Duodenal mucosa (tissue), 2 donors: ENCODE measurements at regions not wholly inside any gene's neighbourhood (a gene's known extent, or its start where the extent isn't known, plus 50 kb on each side); places are given as distances from the start of the nearest gene placed in this dataset.

Experiments used
- H3K27ac ChIP-seq: one replicate; pipeline ENCODE4 v1.7.0; 2013; ENCODE audit warnings: low read depth, low read length
- H3K27me3 ChIP-seq, 2 donors: one replicate each; pipeline ENCODE4 v1.7.0; 2013; ENCODE audit warnings: low read length in 2 of 2, control low read depth in 1 of 2; ENCODE audit not compliant: insufficient read depth in 2 of 2, control insufficient read depth in 1 of 2
- H3K36me3 ChIP-seq, 2 donors: one replicate each; pipeline ENCODE4 v1.7.0; 2013; ENCODE audit warnings: low read length in 2 of 2, control low read depth in 1 of 2; ENCODE audit not compliant: insufficient read depth in 2 of 2, control insufficient read depth in 1 of 2
- H3K4me1 ChIP-seq, 2 donors: one replicate each; pipeline ENCODE4 v1.7.0; 2013; ENCODE audit warnings: low read length in 2 of 2, control low read depth in 1 of 2; ENCODE audit not compliant: insufficient read depth in 2 of 2, control insufficient read depth in 1 of 2
- H3K4me3 ChIP-seq, 2 donors: one replicate each; pipeline ENCODE4 v1.7.0; 2013; ENCODE audit warnings: low read length in 2 of 2, low read depth in 1 of 2
- H3K9ac ChIP-seq, 2 donors: one replicate each; pipeline ENCODE4 v1.7.0; 2013; ENCODE audit warnings: low read length in 2 of 2, low read depth in 1 of 2
- H3K9me3 ChIP-seq, 2 donors: one replicate each; pipeline ENCODE4 v1.7.0; 2013; ENCODE audit warnings: low read length in 2 of 2, control low read depth in 1 of 2; ENCODE audit not compliant: control insufficient read depth in 1 of 2

DNA sequence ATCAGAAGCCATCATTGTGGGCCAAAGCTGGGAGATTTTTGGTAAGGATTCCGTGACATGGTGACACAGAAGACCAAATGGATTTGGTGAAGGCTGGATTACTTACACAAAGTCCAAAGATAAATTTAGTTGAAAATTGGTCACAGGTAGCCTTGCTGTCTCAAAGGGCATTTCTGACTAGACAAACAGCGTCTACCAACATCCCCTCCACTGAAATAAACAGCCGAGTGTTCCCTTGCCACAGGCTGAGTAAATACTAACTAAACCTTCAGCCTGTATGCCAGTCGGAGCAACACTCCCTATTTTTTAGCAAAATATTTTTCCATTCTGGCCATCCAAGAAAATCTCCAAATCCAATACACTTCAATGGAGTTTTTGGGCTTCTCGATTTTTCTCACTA lies 279.9 kb upstream of the CITED2 start:
- peaks cover 9 to 26% of the 10 kb centered on the region in 2 donors for H3K4me1 ChIP-seq
- H3K4me3 ChIP-seq: peak overlapping the region in 1 of 2 donors; percentile 38
- H3K36me3 ChIP-seq: no peaks in the 10 kb centered on the region
- H3K27ac ChIP-seq: no peak overlapping the region
- no peaks in the 10 kb centered on the region for H3K9me3 ChIP-seq
- H3K27me3 ChIP-seq: no peaks in the 10 kb centered on the region
- H3K9ac ChIP-seq: peak overlapping the region in 1 of 2 donors; percentile 33

DNA sequence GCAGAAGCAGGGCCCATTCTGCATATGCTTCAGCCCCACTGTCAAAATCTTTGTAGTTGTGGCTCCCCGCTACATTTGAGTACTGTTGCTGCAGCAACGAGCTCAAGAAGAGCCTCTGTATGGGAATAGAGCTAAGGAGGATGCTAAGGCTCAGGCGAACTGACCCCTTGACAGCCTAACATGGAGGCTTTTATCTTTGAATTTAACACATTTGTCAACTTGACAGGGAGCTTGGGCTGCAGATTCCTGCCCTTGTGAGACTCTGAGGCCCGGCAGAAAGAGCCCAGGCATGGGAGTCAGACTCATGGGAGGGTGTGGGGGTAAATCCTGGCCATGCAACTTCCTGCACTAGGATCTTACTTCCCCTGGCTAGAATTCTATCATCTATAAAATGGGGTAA lies 278.7 kb upstream of the CITED2 start:
- Histone ChIP-seq H3K9me3 (no peaks in the 10 kb centered on the region), H3K27me3 (no peaks in the 10 kb centered on the region), H3K4me1 (peaks cover 9 to 26% of the 10 kb centered on the region in 2 donors), H3K9ac (no peak overlapping the region), H3K27ac (no peak overlapping the region), H3K36me3 (no peaks in the 10 kb centered on the region), H3K4me3 (no peak overlapping the region)

DNA sequence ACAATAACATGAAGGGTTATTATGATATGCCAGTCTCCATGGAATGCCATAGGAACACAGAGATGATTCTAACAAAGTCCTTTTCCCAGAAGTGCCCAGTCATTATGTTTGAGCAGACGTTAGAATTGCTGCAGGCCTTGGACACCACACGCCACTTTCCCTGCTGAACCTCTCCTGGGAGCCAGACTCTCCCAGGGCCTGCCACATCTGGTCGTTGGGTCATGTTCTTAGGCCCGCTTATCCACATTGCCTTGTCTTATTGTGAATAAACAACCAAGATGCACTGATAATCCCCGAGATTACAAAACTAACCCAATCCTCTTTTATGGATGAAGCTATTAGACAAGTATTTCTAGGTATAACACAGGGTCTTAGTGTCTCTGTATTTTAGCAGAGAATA lies 276.5 kb upstream of the CITED2 start:
- Histone ChIP-seq H3K36me3 (no peaks in the 10 kb centered on the region), H3K9ac (no peak overlapping the region), H3K27ac (no peak overlapping the region), H3K4me1 (peaks cover 9 to 23% of the 10 kb centered on the region in 2 donors), H3K9me3 (no peaks in the 10 kb centered on the region), H3K4me3 (no peak overlapping the region), H3K27me3 (no peaks in the 10 kb centered on the region)

DNA sequence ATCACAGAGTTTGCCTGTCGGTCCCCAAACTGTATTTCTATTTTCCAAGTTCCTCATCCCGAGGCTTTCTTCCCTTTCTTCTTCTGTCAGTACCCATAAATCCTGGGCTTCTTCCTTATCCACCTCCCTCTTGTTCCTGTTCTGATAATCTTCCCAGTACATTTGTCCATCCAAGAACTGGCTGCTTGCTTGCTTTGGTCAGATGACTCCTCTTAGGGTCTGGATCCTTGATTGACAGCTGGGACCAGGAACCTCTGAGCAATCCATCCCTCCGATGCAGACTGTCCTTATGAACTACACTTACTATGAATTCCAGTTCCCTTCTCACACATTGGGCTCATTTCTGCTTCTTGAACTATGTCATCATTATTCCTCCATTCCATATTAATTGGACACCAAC lies 275.3 kb upstream of the CITED2 start:
- Histone ChIP-seq H3K9ac (no peak overlapping the region), H3K27ac (no peak overlapping the region), H3K4me3 (no peak overlapping the region), H3K36me3 (no peaks in the 10 kb centered on the region), H3K27me3 (no peaks in the 10 kb centered on the region), H3K4me1 (peaks cover 0 to 11% of the 10 kb centered on the region in 2 donors), H3K9me3 (no peaks in the 10 kb centered on the region)

DNA sequence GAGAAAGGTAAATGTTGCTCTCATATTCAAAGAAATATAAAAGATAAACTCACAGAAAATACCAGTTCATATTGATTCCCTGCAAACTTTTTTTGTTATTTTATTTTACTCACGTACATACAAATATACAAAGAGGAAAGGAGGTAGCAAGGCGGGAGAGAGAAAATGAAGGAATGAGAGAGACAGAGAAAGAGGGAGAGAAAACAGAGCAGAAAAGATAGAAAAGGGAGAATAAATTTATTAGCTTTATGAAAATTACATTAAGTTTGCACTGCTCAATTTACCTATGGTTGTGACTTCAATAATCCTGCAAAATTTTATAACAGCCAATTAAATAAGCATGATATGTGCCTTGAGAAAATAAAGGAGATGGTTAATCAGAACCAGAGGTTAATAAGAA lies 274.7 kb upstream of the CITED2 start:
- Histone ChIP-seq H3K9me3 (no peaks in the 10 kb centered on the region), H3K4me3 (no peak overlapping the region), H3K27me3 (no peaks in the 10 kb centered on the region), H3K27ac (no peak overlapping the region), H3K9ac (no peak overlapping the region), H3K4me1 (peaks cover 0 to 6% of the 10 kb centered on the region in 2 donors), H3K36me3 (no peaks in the 10 kb centered on the region)

DNA sequence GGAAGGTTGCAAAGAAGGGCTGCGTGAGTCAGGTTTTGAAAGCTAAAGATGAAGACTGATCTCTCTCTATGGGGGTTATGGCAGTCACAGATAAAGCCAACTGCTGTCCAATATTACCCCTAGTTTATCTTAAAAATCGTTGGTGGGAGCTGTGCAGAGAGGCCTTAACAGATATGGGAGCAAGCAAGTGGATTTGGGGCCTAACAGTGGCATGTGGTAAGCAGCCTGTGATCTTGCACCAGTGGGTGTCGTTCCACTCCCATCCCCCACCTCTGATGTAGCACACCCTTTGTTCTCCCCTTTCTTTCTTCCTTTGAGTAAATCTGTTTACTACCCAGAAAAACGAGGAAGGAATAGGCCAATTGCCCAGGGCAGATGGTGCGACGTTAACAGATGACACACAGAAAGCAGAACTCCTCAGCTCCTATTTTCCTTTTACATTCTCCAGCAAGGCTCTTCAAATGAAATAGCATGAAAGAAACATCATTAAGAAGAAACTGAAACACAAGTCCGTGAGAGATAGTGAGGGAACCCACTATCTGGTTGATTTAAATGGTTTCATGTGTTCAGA lies 274.1 kb upstream of the CITED2 start:
- H3K27ac ChIP-seq: no peak overlapping the region
- no peak overlapping the region for H3K9ac ChIP-seq
- H3K36me3 ChIP-seq: no peaks in the 10 kb centered on the region
- no peaks in the 10 kb centered on the region for H3K9me3 ChIP-seq
- peaks cover 0 to 7% of the 10 kb centered on the region in 2 donors for H3K4me1 ChIP-seq
- H3K4me3 ChIP-seq: no peak overlapping the region
- no peaks in the 10 kb centered on the region for H3K27me3 ChIP-seq

DNA sequence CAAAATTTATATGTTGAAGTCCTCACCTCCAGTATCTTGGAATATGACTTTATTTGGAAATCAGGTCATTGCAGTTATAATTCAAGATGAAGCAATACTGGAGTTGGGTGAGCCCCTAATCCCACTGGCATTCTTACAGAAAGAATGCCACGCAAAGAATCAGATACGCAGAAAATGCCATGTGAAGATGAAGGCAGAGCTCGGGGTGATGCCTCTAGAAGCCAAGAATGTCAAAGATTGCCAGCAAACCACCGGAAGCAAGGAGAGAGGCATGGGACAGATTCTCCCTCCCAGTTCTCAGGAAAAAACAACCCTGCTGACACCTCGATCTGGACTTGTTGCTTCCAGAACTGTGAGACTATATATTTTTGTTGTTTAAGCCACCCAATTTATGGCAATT lies 273.4 kb upstream of the CITED2 start:
- no peak overlapping the region for H3K4me3 ChIP-seq
- no peaks in the 10 kb centered on the region for H3K27me3 ChIP-seq
- H3K4me1 ChIP-seq: peaks cover 0 to 7% of the 10 kb centered on the region in 2 donors
- H3K9me3 ChIP-seq: no peaks in the 10 kb centered on the region
- no peak overlapping the region for H3K27ac ChIP-seq
- H3K36me3 ChIP-seq: no peaks in the 10 kb centered on the region
- no peak overlapping the region for H3K9ac ChIP-seq

DNA sequence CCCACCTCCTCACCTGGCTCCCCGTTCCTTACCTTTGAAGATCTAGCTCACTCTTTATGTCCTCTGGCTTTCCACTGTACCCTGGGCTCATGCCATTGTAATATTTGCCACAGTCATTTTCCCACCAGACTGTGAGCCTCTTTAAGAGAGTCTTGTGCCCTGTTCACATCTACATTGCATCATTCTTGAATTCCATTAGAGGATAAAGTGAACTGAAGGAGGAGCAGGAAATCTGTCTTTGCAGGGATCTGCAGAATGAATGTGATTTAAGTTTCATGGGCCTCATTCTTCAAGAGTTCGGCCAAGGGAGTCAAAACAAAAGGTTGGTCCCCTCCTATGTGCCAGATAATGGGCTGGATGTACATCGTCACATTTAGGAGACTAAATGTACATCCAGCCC lies 272.6 kb upstream of the CITED2 start:
- Histone ChIP-seq H3K9ac (no peak overlapping the region), H3K27me3 (no peaks in the 10 kb centered on the region), H3K9me3 (no peaks in the 10 kb centered on the region), H3K27ac (no peak overlapping the region), H3K36me3 (no peaks in the 10 kb centered on the region), H3K4me1 (peaks cover 0 to 7% of the 10 kb centered on the region in 2 donors), H3K4me3 (no peak overlapping the region)

DNA sequence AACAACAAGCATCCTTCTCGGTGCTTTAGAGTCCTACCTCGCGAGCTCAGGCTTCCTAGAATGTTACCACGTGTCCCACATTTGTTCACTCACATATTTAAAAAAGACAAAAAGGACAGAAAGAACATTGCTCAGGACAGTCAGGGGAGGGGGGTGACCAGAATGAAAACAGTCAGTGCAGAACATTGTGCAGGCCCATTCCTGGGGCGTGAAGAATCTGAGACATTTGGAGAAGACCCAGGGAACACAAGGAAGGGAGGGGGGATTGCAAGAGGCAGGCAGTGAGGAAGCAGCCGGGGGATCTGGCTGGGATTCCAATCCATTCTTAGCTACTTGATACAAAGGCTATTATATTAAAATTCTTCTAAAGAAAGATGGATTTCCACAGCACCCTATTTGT lies 270.4 kb upstream of the CITED2 start:
- Histone ChIP-seq H3K36me3 (no peaks in the 10 kb centered on the region), H3K4me1 (peaks cover 0 to 7% of the 10 kb centered on the region in 2 donors), H3K27ac (no peak overlapping the region), H3K9me3 (no peaks in the 10 kb centered on the region), H3K4me3 (no peak overlapping the region), H3K27me3 (no peaks in the 10 kb centered on the region), H3K9ac (no peak overlapping the region)

DNA sequence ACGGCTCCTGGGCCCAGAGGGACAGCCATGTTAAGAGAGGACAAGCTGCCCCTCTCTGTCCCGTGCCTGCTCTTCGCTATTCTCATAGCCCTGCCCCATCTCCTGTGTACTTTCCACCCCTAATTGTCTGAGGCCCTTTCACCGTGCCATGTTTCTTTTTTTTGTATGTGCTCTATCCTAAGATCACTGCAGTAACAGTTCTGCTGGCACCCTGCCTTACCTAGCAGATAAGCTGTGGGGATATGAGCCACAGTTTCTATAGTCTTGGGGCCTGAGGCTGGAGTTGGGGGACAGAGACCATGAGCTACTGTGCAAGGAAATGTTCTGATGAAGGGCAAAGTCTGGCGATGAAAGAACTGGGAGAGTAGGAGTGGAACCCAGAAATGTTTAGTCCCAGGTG lies 269.5 kb upstream of the CITED2 start:
- no peaks in the 10 kb centered on the region for H3K9me3 ChIP-seq
- H3K4me3 ChIP-seq: no peak overlapping the region
- H3K9ac ChIP-seq: no peak overlapping the region
- no peak overlapping the region for H3K27ac ChIP-seq
- H3K27me3 ChIP-seq: no peaks in the 10 kb centered on the region
- H3K36me3 ChIP-seq: no peaks in the 10 kb centered on the region
- peaks cover 0 to 7% of the 10 kb centered on the region in 2 donors for H3K4me1 ChIP-seq

DNA sequence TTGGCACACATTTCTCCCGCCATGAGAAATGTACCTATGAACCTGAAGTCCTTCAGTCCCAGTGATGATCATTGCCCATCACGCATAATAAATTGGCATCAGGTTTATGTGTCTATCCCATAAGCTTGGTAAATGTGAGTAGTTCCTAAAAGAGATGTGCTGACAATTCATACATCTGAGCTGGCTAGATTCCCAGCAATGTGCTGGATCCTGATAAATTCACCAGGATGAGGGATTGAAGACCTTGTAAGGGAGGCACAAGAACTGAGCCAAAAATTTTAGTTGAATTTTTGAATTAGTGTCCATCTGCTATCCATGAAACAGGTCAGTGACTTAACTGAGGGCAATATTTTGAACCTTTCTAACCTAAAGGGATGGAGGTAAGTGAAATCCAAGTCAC lies 267.9 kb upstream of the CITED2 start:
- H3K36me3 ChIP-seq: no peaks in the 10 kb centered on the region
- H3K27ac ChIP-seq: no peak overlapping the region

More for the DNA sequence above, 267.9 kb upstream of the CITED2 start:
- Histone ChIP-seq H3K27me3 (no peaks in the 10 kb centered on the region), H3K9me3 (no peaks in the 10 kb centered on the region), H3K4me3 (no peak overlapping the region), H3K9ac (no peak overlapping the region), H3K4me1 (peaks cover 0 to 7% of the 10 kb centered on the region in 2 donors)
